Neural crest cell (in vitro differentiated cells): ENCODE measurements at regions not wholly inside any gene's neighbourhood (a gene's known extent, or its start where the extent isn't known, plus 50 kb on each side); places are given as distances from the start of the nearest gene placed in this dataset.

Experiments
- DNase-seq: peaks from one replicate; pipeline ENCODE4 v3.0.0; 2021; ENCODE audit warnings: low read depth, mixed read lengths, low spot score
- H3K27ac Mint-ChIP-seq: one replicate; pipeline ENCODE4 v1.8.0; 2021; ENCODE audit warnings: mild to moderate bottlenecking, mixed read lengths; ENCODE audit not compliant: unreplicated experiment
- H3K27me3 Mint-ChIP-seq: 2 replicates; pipeline ENCODE4 v1.8.0; 2021; ENCODE audit warnings: low read depth, mild to moderate bottlenecking, mixed read lengths
- H3K36me3 Mint-ChIP-seq: 2 replicates; pipeline ENCODE4 v1.8.0; 2021; ENCODE audit warnings: low read depth, mild to moderate bottlenecking, mixed read lengths
- H3K4me1 Mint-ChIP-seq: 2 replicates; pipeline ENCODE4 v1.8.0; 2021; ENCODE audit warnings: mixed read lengths
- H3K4me3 Mint-ChIP-seq: one replicate; pipeline ENCODE4 v1.8.0; 2021; ENCODE audit warnings: mild to moderate bottlenecking, mixed read lengths
- H3K9me3 Mint-ChIP-seq: 2 replicates; pipeline ENCODE4 v1.8.0; 2021; ENCODE audit warnings: mixed read lengths
- CTCF ChIP-seq: fragments of 200-600 bp; sonication (generic); conservative IDR thresholded peaks from 2 replicates; pipeline ENCODE4 v1.5.0; 2021; ENCODE audit warnings: antibody characterized with exemption, mild to moderate bottlenecking

DNA sequence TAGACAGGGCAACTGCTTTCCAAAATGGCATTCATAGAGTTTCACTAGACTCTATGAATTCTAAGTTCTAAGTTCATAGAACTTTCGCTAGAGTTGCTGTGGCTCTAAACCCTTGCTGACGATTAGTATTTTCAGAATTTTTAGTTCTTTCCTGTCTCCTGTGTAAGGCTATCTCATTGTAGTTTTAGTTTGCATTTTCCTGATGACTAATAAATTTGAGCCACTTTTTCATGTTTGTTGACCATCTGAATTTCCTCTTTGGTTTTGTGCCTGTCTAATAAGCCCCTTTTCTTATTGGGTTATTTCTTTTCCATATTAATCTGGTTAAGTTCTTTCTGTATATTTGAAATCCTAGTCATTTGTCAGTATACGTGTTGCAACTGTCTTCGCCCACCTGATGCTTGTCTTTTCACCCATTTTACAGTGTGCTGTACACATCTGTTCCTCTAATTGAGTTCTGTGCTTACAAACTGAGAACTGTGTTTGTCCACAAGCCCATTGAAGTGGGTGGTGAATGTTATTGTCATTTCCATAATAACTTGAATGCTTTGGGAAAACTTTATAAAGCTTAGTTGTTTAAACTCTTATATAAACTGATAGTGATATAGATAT, 177.7 kb upstream of the CDYL start:
- TF ChIP-seq CTCF = no peak
- no peak overlapping the region for H3K27ac Mint-ChIP-seq
- H3K36me3 Mint-ChIP-seq = no peaks in the 10 kb centered on the region
- no peaks in the 10 kb centered on the region for H3K27me3 Mint-ChIP-seq
- no peaks in the 10 kb centered on the region for H3K4me1 Mint-ChIP-seq
- DNase-seq = no peak
- no peak overlapping the region for H3K4me3 Mint-ChIP-seq
- H3K9me3 Mint-ChIP-seq = peaks cover 10% of the 10 kb centered on the region

- Mint-ChIP-seq H3K4me3 (no peak overlapping the region), H3K27me3 (no peaks in the 10 kb centered on the region), H3K9me3 (peaks cover 7% of the 10 kb centered on the region), H3K4me1 (no peaks in the 10 kb centered on the region), H3K36me3 (no peaks in the 10 kb centered on the region), H3K27ac (no peak overlapping the region)
- TF ChIP-seq CTCF = no peak
- DNase-seq = no peak
Observed at GRCh38 chr6:4593951-4594350, 182.3 kb upstream of the CDYL start.

DNA sequence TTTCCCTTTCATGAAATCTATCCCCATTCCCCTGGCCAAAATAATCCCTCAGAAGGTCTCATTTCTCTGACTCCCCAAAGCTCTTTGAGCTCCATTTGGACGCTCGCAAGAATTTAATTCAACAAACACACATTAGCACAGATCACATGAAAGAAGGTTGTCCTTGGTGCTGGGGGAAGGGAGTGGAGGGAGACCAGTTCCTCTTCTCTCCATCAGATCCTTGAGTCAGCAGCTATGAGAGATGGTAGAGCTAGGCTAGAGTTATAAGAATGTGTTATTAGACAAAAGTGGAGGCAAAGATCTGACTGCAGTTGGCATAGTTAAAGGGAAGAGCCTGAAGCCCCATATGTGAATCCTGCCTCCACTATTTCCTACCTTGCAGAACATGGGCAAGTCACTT, 184.2 kb upstream of the CDYL start:
- Mint-ChIP-seq H3K9me3 (peaks cover 10% of the 10 kb centered on the region), H3K36me3 (no peaks in the 10 kb centered on the region), H3K4me1 (no peaks in the 10 kb centered on the region), H3K27me3 (no peaks in the 10 kb centered on the region), H3K27ac (no peak overlapping the region), H3K4me3 (no peak overlapping the region)
- no peak for DNase-seq
- no peak for TF ChIP-seq CTCF

- H3K4me3 Mint-ChIP-seq = no peak overlapping the region
- no peak for TF ChIP-seq CTCF
- peak overlapping the region; percentile 22 for H3K27ac Mint-ChIP-seq
- no peaks in the 10 kb centered on the region for H3K36me3 Mint-ChIP-seq
- H3K4me1 Mint-ChIP-seq = peaks cover under 1% of the 10 kb centered on the region
- no peaks in the 10 kb centered on the region for H3K27me3 Mint-ChIP-seq
- H3K9me3 Mint-ChIP-seq = peaks cover 10% of the 10 kb centered on the region
- DNase-seq = no peak
Observed at GRCh38 chr6:4591218-4591617, 185.0 kb upstream of the CDYL start.

DNA sequence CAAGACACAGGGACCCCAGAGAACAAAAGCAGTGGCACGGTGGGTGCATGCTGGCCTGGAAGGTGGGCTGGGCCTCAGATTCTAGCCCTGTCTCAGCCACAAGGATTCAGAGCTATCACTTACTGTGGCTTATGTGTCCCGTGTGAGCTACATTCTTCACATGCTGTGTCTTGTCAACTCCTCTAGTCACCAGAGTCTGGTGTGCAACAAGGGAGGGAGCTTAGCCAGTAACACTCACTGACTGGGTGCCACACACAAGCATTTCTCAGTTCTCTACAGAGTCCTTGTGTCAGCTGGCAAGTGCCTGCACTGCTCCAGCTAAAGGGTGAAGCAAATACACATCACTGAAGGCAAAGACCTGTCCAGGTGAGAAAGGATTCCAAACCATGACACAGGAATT, 186.9 kb upstream of the CDYL start:
- Mint-ChIP-seq H3K36me3 (no peaks in the 10 kb centered on the region), H3K9me3 (peaks cover 9% of the 10 kb centered on the region), H3K4me1 (peaks cover 12% of the 10 kb centered on the region), H3K4me3 (no peak overlapping the region), H3K27ac (no peak overlapping the region), H3K27me3 (no peaks in the 10 kb centered on the region)
- no peak for DNase-seq
- no peak for TF ChIP-seq CTCF
